ENCODE measurements at regions not wholly inside any gene's neighbourhood (a gene's known extent, or its start where the extent isn't known, plus 50 kb on each side); places are given as distances from the start of the nearest gene placed in this dataset.

GRCh38 chr1:209207126-209207700 is 376.3 kb upstream of the CAMK1G start:
- TF ChIP-seq CTCF (IDR thresholded peaks at IDR 0.05) (no peak), POLR2A (IDR thresholded peaks at IDR 0.05) (no peak), POLR2AphosphoS5 (IDR thresholded peaks at IDR 0.05; ENCODE audit: insufficient read depth in 1 of 2, low read depth in 1 of 2) (no peak)
